Stimulated activated CD4-positive, alpha-beta T cell treated with anti-CD3 and anti-CD28 coated beads, Interleukin-2, amount 100 ng/mL, for 24 hours (primary cell): ENCODE measurements at regions not wholly inside any gene's neighbourhood (a gene's known extent, or its start where the extent isn't known, plus 50 kb on each side); places are given as distances from the start of the nearest gene placed in this dataset.
"Not testable (repeated sequence)": the region's sequence is repeated elsewhere in the genome, so short reads cannot be mapped to it uniquely, and the experiment has no call there.

Experiments
- DNase-seq, 2 donors: peaks; one replicate each; pipeline ENCODE4 v3.0.0-alpha.2; 2020

DNA sequence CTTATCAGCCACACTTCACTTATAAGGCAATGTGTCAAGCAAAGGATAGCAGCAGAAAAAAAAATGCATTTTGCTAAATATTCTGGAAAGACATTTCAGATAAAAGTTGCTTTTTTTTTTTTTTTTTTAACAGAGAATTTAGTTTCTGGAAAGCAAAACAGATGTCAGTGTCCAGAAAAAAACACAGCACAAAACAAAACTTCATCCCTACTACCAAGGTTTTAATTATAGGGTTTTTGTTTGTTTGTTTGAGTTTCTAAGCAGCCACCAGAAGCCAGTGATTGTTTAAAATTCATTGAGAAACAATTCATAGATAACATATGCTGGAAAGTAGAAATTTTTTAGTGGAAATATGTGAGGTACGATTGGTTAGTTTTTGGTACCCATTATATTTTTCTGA, 1202.7 kb downstream of the OTOL1 start:
- no peak for DNase-seq

DNA sequence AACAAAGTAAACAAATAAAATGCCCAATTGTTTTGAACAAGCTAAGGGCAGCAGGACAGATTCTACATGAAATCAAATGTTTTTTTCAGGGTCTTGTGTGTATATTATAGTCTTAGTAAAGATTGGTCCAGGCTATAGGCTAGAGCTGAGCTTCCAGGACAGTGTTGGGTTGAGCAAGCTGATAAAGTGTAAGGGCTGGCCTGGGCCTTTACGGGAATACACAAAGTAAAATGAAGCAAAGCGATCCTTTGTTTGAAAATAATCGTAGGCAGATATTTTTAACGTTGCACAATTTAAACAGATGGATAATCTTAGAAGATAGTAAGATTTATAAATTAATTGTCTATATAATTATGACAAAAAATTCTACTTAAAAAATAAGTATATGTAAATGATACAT, 1204.6 kb downstream of the OTOL1 start:
- DNase-seq = no peak

GRCh38 chr3:162702768-162703385, 1206.3 kb downstream of the OTOL1 start:
- DNase-seq = no peak

DNA sequence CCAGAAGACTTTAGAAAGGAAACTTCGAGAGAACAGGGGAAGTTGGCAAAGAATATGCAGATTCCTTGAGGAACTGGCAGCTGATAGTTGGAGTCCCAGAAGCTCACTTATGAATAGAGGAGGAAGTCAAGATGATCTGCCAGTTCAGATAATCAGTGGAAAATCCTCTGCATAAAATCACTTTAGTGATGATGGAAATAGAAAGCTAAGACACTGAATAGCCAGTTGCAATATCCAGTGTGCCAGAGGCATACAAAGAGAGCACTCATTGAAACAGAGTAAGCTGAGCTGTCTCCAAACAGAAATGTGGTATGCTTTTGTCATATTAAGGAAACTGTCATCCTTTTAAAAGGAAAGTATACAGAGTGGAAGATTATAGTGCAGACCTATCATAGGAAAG, 1207.6 kb downstream of the OTOL1 start:
- DNase-seq = no peak

DNA sequence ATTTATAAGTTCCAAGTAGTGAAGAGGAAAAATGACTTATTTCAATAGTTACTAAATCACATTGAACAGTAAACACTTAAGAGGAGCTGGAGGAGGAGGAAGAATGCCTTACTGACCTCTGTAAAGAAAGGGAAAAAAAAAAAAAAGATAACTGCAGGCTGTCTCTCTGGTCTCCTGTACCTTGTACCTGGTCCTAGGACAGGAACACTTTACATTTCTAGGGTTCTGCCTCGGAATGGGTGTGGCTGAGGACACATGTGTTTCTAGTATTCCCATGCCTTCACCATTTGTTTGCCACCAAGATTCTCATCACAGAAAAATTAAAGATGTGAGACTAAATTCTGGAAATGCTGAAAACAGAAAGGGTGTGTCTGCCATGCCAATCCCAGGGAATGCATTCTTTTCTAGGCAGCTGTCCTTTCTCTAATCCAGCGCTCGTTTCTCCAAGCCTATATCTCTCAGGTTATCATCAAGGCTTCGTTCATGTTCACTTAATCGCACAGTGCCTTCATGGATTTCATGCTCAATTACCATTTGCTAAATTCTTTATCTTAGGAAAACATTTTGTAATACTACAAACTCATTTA, 1208.3 kb downstream of the OTOL1 start:
- DNase-seq = no peak

DNA sequence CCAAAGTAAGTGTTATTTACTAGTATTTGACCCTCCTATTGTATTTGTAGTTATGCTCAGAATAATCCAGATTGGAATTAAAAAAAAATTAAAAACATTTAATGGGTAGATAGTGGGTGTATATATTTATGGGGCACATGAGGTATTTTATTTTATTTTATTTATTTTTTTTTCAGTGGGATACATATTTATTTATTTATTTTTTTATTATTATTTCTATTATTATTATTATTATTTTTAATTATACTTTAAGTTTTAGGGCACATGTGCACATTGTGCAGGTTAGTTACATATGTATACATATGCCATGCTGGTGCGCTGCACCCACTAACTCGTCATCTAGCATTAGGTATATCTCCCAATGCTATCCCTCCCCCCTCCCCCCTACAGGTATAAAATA, 1211.8 kb downstream of the OTOL1 start:
- DNase-seq = not testable (repeated sequence)

GRCh38 chr3:162708942-162709706, 1212.5 kb downstream of the OTOL1 start:
- DNase-seq = not testable (repeated sequence)

- DNase-seq = no peak
Observed at GRCh38 chr3:162710332-162711112, 1213.9 kb downstream of the OTOL1 start.

DNA sequence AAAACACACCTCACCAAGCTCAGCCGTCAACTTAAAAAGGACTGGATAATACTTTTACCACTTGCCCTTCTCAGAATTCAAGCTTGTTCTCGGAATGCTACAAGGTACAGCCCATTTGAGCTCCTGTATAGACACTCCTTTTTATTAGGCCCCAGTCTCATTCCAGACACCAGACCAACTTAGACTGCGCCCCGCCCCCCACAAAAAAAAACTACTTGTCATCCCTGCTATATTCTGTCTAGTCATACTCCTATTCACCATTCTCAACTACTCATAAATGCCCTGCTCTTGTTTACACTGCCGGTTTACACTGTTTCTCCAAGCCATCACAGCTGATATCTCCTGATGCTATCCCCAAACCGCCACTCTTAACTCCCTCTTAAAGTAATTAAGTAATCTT, 1220.5 kb downstream of the OTOL1 start:
- DNase-seq = not testable (repeated sequence)

DNA sequence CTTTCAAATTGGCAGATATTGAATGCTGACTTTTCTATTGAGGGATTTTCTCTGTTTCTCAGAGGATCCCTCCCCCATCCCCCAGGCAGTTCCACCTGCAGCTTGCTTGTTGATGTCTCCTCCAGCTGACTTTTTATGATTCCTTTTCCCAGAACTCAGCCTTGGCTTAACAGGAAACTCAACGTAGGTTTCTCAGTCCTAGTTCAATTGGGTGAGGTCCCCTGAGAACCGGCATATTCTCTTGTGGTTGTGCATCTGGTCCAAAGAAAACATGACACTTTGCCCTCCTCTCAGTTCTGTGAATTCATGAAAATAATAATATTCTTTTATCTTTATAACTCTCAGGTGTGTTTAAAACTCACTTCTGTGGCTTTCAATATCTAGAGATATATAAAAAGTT, 1222.1 kb downstream of the OTOL1 start:
- DNase-seq = no peak

- DNase-seq = no peak
Observed at GRCh38 chr3:162719684-162720341, 1223.2 kb downstream of the OTOL1 start.

DNA sequence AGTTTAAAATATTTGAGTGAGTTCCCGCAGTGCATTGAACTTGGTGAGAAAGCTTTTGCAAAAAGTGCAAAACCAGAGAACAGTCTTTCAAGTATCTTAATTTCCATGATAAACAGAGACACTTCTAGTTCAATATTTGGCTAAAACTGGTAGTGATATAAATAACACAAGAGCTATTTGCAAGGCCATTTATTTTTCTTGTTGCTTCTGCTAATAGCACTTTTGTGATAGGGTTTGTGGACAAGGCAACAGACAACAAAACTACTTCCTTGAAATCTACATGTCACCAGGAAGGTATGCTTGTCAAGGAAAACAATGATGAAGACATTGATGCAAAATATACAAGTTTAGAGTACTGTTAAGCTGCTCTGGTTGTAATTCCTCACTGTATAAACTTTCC, 1225.1 kb downstream of the OTOL1 start:
- no peak for DNase-seq

DNA sequence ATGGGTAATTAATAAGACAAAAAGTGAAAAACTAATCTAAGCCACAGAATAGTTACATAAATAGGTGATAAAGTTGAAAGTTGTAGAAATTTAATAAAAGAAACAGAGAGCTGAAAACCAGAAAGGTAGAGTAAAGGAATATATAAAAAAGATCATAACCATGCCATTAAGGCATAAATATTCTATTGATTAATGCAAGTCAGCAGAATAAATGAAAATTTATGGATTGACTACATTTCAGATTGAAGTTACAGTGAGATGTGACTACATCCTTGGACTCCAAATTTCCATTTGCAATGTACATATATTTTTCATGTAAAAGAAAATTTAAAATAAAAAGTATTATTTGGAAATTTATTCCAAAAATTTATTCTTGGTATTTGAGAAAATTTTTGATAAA, 1225.7 kb downstream of the OTOL1 start:
- DNase-seq = no peak

DNA sequence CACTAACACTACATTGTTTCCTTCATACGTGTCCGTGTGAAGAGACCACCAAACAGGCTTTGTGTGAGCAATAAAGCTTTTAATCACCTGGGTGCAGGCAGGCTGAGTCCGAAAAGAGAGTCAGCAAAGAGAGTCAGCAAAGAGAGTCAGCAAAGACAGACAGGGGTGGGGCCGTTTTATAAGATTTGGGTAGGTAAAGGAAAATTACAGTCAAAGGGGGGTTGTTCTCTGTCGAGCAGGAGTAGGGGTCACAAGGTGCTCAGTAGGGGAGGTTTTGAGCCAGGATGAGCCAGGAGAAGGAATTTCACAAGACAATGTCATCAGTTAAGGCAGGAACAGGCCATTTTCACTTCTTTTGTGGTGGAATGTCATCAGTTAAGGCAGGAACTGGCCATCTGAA, 1226.2 kb downstream of the OTOL1 start:
- not testable (repeated sequence) for DNase-seq

DNA sequence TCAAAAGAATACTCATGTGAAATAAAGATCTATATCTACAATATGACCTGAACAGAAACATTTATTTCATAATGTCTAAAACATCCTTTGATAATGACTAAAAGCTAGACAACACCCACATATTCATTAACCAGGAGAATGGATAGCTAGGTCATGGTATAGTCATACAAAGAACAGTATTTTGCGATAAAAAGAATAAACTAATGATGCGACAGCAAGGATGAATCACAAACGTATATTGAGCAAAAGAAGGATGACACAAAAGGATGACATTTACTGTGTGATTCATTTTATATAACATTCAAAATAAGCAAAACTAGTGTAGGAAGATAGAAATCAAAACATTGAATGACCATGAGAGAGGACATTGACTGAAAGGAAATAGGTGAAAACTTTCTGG, 1233.1 kb downstream of the OTOL1 start:
- no peak for DNase-seq

- DNase-seq = not testable (repeated sequence)
Observed at GRCh38 chr3:162731961-162732360, 1235.4 kb downstream of the OTOL1 start.

GRCh38 chr3:162738784-162739183, 1242.2 kb downstream of the OTOL1 start:
- DNase-seq = no peak

GRCh38 chr3:162740941-162741596, 1244.5 kb downstream of the OTOL1 start:
- no peak for DNase-seq

- no peak for DNase-seq
Observed at GRCh38 chr3:162742159-162742717, 1245.6 kb downstream of the OTOL1 start.

- DNase-seq = no peak
Observed at GRCh38 chr3:162743091-162743490, 1246.5 kb downstream of the OTOL1 start.

GRCh38 chr3:162760789-162761188, 1264.2 kb downstream of the OTOL1 start:
- no peak for DNase-seq
